Naive thymus-derived CD4-positive, alpha-beta T cell (primary cell): ENCODE measurements at regions not wholly inside any gene's neighbourhood (a gene's known extent, or its start where the extent isn't known, plus 50 kb on each side); places are given as distances from the start of the nearest gene placed in this dataset.
"Not testable (repeated sequence)": the region's sequence is repeated elsewhere in the genome, so short reads cannot be mapped to it uniquely, and the experiment has no call there.

Experiments
- ATAC-seq: fragments of 150-1000 bp; cut with Tn5 transposase; 2 replicates; pipeline ENCODE4 v1.10.0; 2021; ENCODE audit warnings: mild to moderate bottlenecking, moderate library complexity
- CTCF ChIA-PET: fragments of 350-600 bp; sonication (Branson Sonifier 250); formaldehyde crosslinking; loops from one replicate; lab custom pipeline; 2021; ENCODE audit warnings: antibody characterized with exemption; lab: Charles Lee
- POLR2A ChIA-PET: fragments of 350-600 bp; sonication (Branson Sonifier 250); formaldehyde crosslinking; loops from one replicate; lab custom pipeline; 2021; ENCODE audit warnings: antibody characterized with exemption, inconsistent platforms; lab: Charles Lee
- DNase-seq, 9 donors: peaks; one replicate each; pipeline versions ENCODE4 v3.0.0 to v3.0.0-alpha.2; 2020 to 2022; ENCODE audit warnings: mixed read lengths in 1 of 9
- H3K27ac ChIP-seq: one replicate; pipeline ENCODE4 v1.7.0; 2013; ENCODE audit warnings: mild to moderate bottlenecking, low read depth, low read length, moderate library complexity
- H3K27me3 ChIP-seq, 2 donors: one replicate each; pipeline ENCODE4 v1.7.0; 2013; ENCODE audit warnings: low read length in 2 of 2, mild to moderate bottlenecking in 2 of 2, moderate library complexity in 2 of 2; ENCODE audit not compliant: control insufficient read depth in 2 of 2, insufficient read depth in 2 of 2
- H3K36me3 ChIP-seq, 3 experiments: 1 replicate in 2 of 3; 2 replicates in 1 of 3; pipeline ENCODE4 v1.7.0; 2013; ENCODE audit warnings: low read length in 3 of 3, mild to moderate bottlenecking in 3 of 3, moderate library complexity in 1 of 3; ENCODE audit not compliant: insufficient read depth in 3 of 3, control insufficient read depth in 2 of 3
- H3K4me1 ChIP-seq, 2 donors: one replicate each; pipeline ENCODE4 v1.7.0; 2013; ENCODE audit warnings: low read length in 2 of 2, mild to moderate bottlenecking in 2 of 2, moderate library complexity in 1 of 2; ENCODE audit not compliant: control insufficient read depth in 2 of 2, insufficient read depth in 2 of 2
- H3K4me3 ChIP-seq: 2 replicates; pipeline ENCODE4 v1.7.0; 2013; ENCODE audit warnings: mild to moderate bottlenecking, low read length
- H3K9me3 ChIP-seq, 3 experiments: 1 replicate in 2 of 3; 2 replicates in 1 of 3; pipeline ENCODE4 v1.7.0; 2013; ENCODE audit warnings: low read length in 3 of 3; ENCODE audit not compliant: control insufficient read depth in 2 of 3
- H3K27ac Mint-ChIP-seq, 9 donors: one replicate each; pipeline ENCODE4 v1.8.0; 2020 to 2022; ENCODE audit warnings: mixed read lengths in 9 of 9, mild to moderate bottlenecking in 8 of 9, moderate library complexity in 5 of 9, inconsistent platforms in 2 of 9
- H3K27me3 Mint-ChIP-seq, 5 donors: one replicate each; pipeline ENCODE4 v1.8.0; 2021 to 2022; ENCODE audit warnings: mixed read lengths in 5 of 5, mild to moderate bottlenecking in 1 of 5
- H3K36me3 Mint-ChIP-seq, 5 donors: one replicate each; pipeline ENCODE4 v1.8.0; 2020 to 2022; ENCODE audit warnings: mixed read lengths in 5 of 5, mild to moderate bottlenecking in 3 of 5, inconsistent platforms in 1 of 5
- H3K4me1 Mint-ChIP-seq, 7 donors: one replicate each; pipeline ENCODE4 v1.8.0; 2020 to 2022; ENCODE audit warnings: mixed read lengths in 7 of 7, mild to moderate bottlenecking in 3 of 7, inconsistent platforms in 1 of 7
- H3K4me3 Mint-ChIP-seq, 10 donors: one replicate each; pipeline ENCODE4 v1.8.0; 2020 to 2022; ENCODE audit warnings: mild to moderate bottlenecking in 10 of 10, mixed read lengths in 10 of 10, moderate library complexity in 6 of 10, inconsistent platforms in 2 of 10
- H3K9me3 Mint-ChIP-seq, 11 donors: one replicate each; pipeline ENCODE4 v1.8.0; 2020 to 2022; ENCODE audit warnings: mixed read lengths in 11 of 11, mild to moderate bottlenecking in 4 of 11, inconsistent platforms in 1 of 11, moderate library complexity in 1 of 11
- intact Hi-C, 2 donors: fragments of 100-400 bp; cut with micrococcal nuclease; formaldehyde crosslinking; loops; one replicate each; pipeline ENCODE4 v1.15.1; 2023

DNA sequence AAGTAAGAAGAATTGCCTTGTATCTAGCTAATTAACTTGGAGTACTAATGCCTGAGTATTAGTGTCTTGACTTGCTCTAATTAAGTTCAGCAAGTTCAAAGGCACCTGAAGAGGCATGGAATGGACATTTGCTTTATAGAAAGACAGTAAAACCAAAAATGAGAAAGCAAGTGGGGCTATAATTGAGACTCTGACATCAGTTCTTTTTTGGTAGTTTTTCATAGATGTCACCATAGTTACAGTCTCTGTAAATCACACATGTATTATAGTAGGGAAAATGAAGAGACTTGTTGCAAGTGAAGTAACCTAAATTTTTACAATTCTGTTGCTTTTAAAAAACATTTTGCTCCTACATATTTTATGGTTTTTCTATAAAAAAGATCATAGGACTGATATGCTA lies 178.0 kb downstream of the HIPK3 start:
- Mint-ChIP-seq H3K36me3 (peaks cover 0 to 4% (median 0%) of the 10 kb centered on the region in 5 donors), H3K4me3 (no peak overlapping the region), H3K4me1 (no peaks in the 10 kb centered on the region), H3K27me3 (peaks cover 5 to 27% (median 13%) of the 10 kb centered on the region in 5 donors), H3K27ac (no peak overlapping the region), H3K9me3 (peaks cover 0 to 26% (median 11%) of the 10 kb centered on the region in 11 donors)
- Histone ChIP-seq H3K27ac (no peak overlapping the region), H3K9me3 (peaks cover 0 to 6% (median 0%) of the 10 kb centered on the region in 3 experiments), H3K4me3 (no peak overlapping the region), H3K36me3 (no peaks in the 10 kb centered on the region), H3K27me3 (no peaks in the 10 kb centered on the region), H3K4me1 (no peaks in the 10 kb centered on the region)
- DNase-seq, result no peak
- ATAC-seq, result no peak
- intact Hi-C loops, result no loop called here
- POLR2A ChIA-PET, result no interaction called here
- CTCF ChIA-PET, result no interaction called here

DNA sequence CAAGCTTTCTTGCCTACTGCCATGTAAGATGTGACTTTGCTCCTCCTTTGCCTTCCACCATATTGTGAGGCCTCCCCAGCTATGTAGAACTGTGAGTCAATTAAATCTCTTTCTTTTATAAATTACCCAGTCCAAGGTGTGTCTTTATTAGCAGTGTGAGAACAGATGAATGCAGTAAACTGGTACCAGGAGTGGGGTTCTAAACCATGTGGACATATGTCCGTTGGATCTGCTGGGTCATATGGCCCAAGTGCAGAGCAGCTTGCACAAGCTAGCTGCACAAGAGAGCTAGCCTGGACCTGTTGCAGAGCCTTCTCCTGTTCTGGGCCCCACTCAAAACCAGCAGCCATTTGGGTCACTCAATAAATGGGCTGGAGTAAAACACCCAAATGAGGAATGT lies 177.1 kb downstream of the HIPK3 start:
- Mint-ChIP-seq H3K36me3 (peaks cover 0 to 9% (median 1%) of the 10 kb centered on the region in 5 donors), H3K9me3 (peaks cover 5 to 31% (median 12%) of the 10 kb centered on the region in 11 donors), H3K27me3 (peaks cover 8 to 33% (median 21%) of the 10 kb centered on the region in 5 donors), H3K4me3 (no peak overlapping the region), H3K4me1 (peaks cover 0 to 3% (median 0%) of the 10 kb centered on the region in 7 donors), H3K27ac (no peak overlapping the region)
- Histone ChIP-seq H3K36me3 (no peaks in the 10 kb centered on the region), H3K4me3 (no peak overlapping the region), H3K9me3 (peaks cover 0 to 6% (median 0%) of the 10 kb centered on the region in 3 experiments), H3K27ac (no peak overlapping the region), H3K27me3 (no peaks in the 10 kb centered on the region), H3K4me1 (no peaks in the 10 kb centered on the region)
- CTCF ChIA-PET, result no interaction called here
- POLR2A ChIA-PET, result no interaction called here
- no peak for ATAC-seq
- DNase-seq, result no peak
- intact Hi-C loops, result no loop called here

DNA sequence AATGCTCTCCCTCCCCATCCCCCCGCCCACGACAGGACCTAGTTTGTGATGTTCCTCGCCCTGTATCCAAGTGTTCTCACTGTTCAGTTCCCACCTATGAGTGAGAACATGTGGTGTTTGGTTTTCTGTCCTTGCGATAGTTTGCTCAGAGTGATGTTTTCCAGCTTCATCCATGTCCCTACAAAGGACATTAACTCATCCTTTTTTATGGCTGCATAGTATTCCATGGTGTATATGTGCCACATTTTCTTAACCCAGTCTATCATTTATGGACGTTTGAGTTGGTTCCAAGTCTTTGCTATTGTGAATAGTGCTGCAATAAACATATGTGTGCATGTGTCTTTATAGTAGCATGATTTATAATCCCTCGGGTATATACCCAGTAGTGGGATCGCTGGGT lies 171.3 kb downstream of the HIPK3 start:
- CTCF ChIA-PET, H3K9me3 ChIP-seq, H3K36me3 Mint-ChIP-seq, H3K4me1 Mint-ChIP-seq, POLR2A ChIA-PET, DNase-seq, H3K4me3 ChIP-seq, H3K4me3 Mint-ChIP-seq, H3K27ac ChIP-seq, H3K4me1 ChIP-seq, H3K36me3 ChIP-seq, H3K27me3 ChIP-seq, H3K27ac Mint-ChIP-seq, intact Hi-C loops, ATAC-seq: not testable (repeated sequence)
- H3K9me3 Mint-ChIP-seq, result peaks cover 5 to 22% (median 7%) of the 10 kb centered on the region in 11 donors
- H3K27me3 Mint-ChIP-seq, result peaks cover 28 to 53% (median 47%) of the 10 kb centered on the region in 5 donors

DNA sequence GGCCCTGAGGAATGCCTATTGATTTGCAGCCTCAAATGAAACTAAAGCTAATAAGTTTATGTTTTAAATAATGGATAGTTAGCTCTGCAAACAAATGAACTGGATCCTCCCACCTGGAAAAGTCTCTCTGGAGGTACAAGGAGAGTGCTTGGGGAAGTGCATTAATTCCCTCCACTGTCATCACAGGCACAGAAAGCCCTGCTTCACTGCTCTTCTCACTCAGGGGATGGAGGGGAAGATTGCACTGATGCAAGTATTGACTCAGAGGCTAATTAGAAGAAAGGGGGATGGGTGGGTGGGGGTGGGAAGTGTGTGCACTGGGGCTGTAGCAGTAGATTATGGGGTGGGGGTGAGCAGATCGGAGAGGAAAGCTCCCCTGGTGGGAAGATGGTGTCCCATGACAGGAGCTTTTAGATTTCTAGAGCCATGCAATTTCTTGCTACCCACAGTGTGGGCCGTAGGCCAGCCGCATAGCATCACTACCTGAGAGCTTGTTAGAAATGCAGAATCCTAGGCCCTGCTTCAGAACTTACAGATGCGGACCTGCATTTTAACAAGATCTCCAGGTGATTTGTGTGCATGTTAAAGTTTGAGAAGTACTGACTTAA lies 163.9 kb downstream of the HIPK3 start:
- Mint-ChIP-seq H3K9me3 (no peaks in the 10 kb centered on the region), H3K4me1 (peaks cover 0 to 1% (median 0%) of the 10 kb centered on the region in 7 donors), H3K27ac (no peak overlapping the region), H3K27me3 (peaks cover 14 to 56% (median 21%) of the 10 kb centered on the region in 5 donors), H3K4me3 (no peak overlapping the region), H3K36me3 (no peaks in the 10 kb centered on the region)
- ChIA-PET POLR2A (no interaction called here), CTCF (no interaction called here)
- Histone ChIP-seq H3K4me3 (no peak overlapping the region), H3K27me3 (no peaks in the 10 kb centered on the region), H3K36me3 (no peaks in the 10 kb centered on the region), H3K9me3 (no peaks in the 10 kb centered on the region), H3K27ac (no peak overlapping the region), H3K4me1 (no peaks in the 10 kb centered on the region)
- ATAC-seq (no peak), DNase-seq (no peak)
- intact Hi-C loops, result no loop called here

GRCh38 chr11:33419924-33420323 lies 162.7 kb downstream of the HIPK3 start:
- H3K27me3 Mint-ChIP-seq, result peaks cover 10 to 56% (median 22%) of the 10 kb centered on the region in 5 donors
- DNase-seq, result no peak
- H3K4me3 Mint-ChIP-seq, result no peak overlapping the region
- H3K36me3 ChIP-seq, result no peaks in the 10 kb centered on the region
- H3K36me3 Mint-ChIP-seq, result no peaks in the 10 kb centered on the region
- H3K27ac Mint-ChIP-seq, result no peak overlapping the region
- H3K4me1 Mint-ChIP-seq, result no peaks in the 10 kb centered on the region
- H3K4me3 ChIP-seq, result no peak overlapping the region
- H3K4me1 ChIP-seq, result no peaks in the 10 kb centered on the region
- intact Hi-C loops, result no loop called here
- ATAC-seq, result no peak
- no peaks in the 10 kb centered on the region for H3K9me3 Mint-ChIP-seq
- no peak overlapping the region for H3K27ac ChIP-seq
- H3K27me3 ChIP-seq, result peaks cover 0 to 2% of the 10 kb centered on the region in 2 donors
- CTCF ChIA-PET, result no interaction called here
- POLR2A ChIA-PET, result no interaction called here
- no peaks in the 10 kb centered on the region for H3K9me3 ChIP-seq

DNA sequence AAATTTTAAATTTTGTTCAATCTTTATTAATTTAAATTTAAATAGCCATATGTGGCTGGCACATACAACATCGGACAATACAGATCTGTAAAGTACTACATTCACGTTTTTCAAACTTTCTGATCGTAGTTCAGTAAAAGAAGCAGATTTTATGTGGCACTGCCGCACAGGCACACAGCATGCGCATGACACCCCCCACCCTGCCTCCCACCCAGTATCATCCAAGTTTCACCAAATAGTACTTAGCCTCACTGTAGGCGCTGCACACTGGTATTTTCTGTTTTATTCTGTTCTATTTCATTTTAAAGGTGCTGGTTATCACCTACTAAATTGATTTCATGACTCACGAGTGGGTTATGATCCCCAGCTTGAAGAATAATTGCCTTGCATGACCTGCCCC lies 159.9 kb downstream of the HIPK3 start:
- Histone ChIP-seq H3K4me3 (no peak overlapping the region), H3K4me1 (no peaks in the 10 kb centered on the region), H3K9me3 (no peaks in the 10 kb centered on the region), H3K27me3 (peaks cover 0 to 2% of the 10 kb centered on the region in 2 donors), H3K36me3 (no peaks in the 10 kb centered on the region), H3K27ac (no peak overlapping the region)
- peaks cover 7 to 55% (median 17%) of the 10 kb centered on the region in 5 donors for H3K27me3 Mint-ChIP-seq
- no peaks in the 10 kb centered on the region for H3K36me3 Mint-ChIP-seq
- intact Hi-C loops, result no loop called here
- H3K27ac Mint-ChIP-seq, result no peak overlapping the region
- ChIA-PET CTCF (no interaction called here), POLR2A (no interaction called here)
- DNase-seq (no peak), ATAC-seq (no peak)
- H3K9me3 Mint-ChIP-seq, result no peaks in the 10 kb centered on the region
- no peak overlapping the region for H3K4me3 Mint-ChIP-seq
- H3K4me1 Mint-ChIP-seq, result no peaks in the 10 kb centered on the region

GRCh38 chr11:33413301-33413700 lies 156.1 kb downstream of the HIPK3 start:
- H3K27me3 Mint-ChIP-seq, result peaks cover 19 to 42% (median 22%) of the 10 kb centered on the region in 5 donors
- CTCF ChIA-PET, result interaction anchor here (0.6 kb wide), 1 partner anchor 329 kb away, joined by 4 read pairs; no protein-coding TSS in a partner anchor
- POLR2A ChIA-PET, result no interaction called here
- no peak for DNase-seq
- Histone ChIP-seq H3K4me3 (no peak overlapping the region), H3K27ac (no peak overlapping the region), H3K27me3 (peaks cover 0 to 2% of the 10 kb centered on the region in 2 donors), H3K9me3 (no peaks in the 10 kb centered on the region), H3K4me1 (no peaks in the 10 kb centered on the region), H3K36me3 (no peaks in the 10 kb centered on the region)
- H3K36me3 Mint-ChIP-seq, result no peaks in the 10 kb centered on the region
- H3K27ac Mint-ChIP-seq, result no peak overlapping the region
- ATAC-seq, result no peak
- H3K9me3 Mint-ChIP-seq, result no peaks in the 10 kb centered on the region
- H3K4me3 Mint-ChIP-seq, result no peak overlapping the region
- H3K4me1 Mint-ChIP-seq, result no peaks in the 10 kb centered on the region
- intact Hi-C loops, result no loop called here
